Activated T-helper 17 cell treated with anti-CD3 and anti-CD28 coated beads, Interleukin-2, amount 50 U/mL, for 72 hours (primary cell): ENCODE measurements at regions not wholly inside any gene's neighbourhood (a gene's known extent, or its start where the extent isn't known, plus 50 kb on each side); places are given as distances from the start of the nearest gene placed in this dataset.

ENCODE experiments used
- ATAC-seq: fragments of 150-1000 bp; cut with Tn5 transposase; replicated peaks from 2 replicates; pipeline ENCODE4 v1.10.0; 2021; ENCODE audit warnings: mild to moderate bottlenecking, moderate library complexity
- H3K27ac Mint-ChIP-seq: one replicate; pipeline ENCODE4 v1.8.0; 2022; ENCODE audit warnings: mixed read lengths
- H3K27me3 Mint-ChIP-seq: one replicate; pipeline ENCODE4 v1.8.0; 2022; ENCODE audit warnings: mixed read lengths
- H3K36me3 Mint-ChIP-seq: one replicate; pipeline ENCODE4 v1.8.0; 2022; ENCODE audit warnings: low read depth, mild to moderate bottlenecking, mixed read lengths
- H3K4me1 Mint-ChIP-seq: one replicate; pipeline ENCODE4 v1.8.0; 2022; ENCODE audit warnings: mixed read lengths
- H3K4me3 Mint-ChIP-seq: one replicate; pipeline ENCODE4 v1.8.0; 2022; ENCODE audit warnings: mild to moderate bottlenecking, mixed read lengths
- H3K9me3 Mint-ChIP-seq: one replicate; pipeline ENCODE4 v1.8.0; 2022; ENCODE audit warnings: mixed read lengths

DNA sequence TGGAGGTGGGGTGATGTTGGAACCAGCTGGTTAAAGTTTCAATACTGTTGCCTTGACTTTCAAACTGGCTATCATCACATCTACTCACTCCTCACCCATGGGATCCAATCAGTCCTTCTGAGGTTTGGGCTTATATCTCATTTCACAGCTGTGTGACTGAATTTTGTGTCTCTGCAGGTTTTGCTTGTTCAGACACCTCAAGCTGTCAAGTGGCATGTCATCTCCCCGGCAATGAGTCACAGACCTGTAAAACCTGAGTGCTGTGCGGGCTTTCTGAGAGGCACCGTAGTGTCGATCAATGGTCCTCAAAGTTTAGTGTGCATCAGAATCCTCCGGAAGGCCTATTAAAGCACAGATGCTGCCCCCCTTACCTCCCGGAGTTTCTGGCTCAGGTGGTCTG is 86.4 kb upstream of the RORA start:
- Mint-ChIP-seq H3K27ac (no peak overlapping the region), H3K9me3 (no peaks in the 10 kb centered on the region), H3K36me3 (no peaks in the 10 kb centered on the region), H3K27me3 (peaks cover 20% of the 10 kb centered on the region), H3K4me1 (no peaks in the 10 kb centered on the region), H3K4me3 (no peak overlapping the region)
- ATAC-seq = no peak

DNA sequence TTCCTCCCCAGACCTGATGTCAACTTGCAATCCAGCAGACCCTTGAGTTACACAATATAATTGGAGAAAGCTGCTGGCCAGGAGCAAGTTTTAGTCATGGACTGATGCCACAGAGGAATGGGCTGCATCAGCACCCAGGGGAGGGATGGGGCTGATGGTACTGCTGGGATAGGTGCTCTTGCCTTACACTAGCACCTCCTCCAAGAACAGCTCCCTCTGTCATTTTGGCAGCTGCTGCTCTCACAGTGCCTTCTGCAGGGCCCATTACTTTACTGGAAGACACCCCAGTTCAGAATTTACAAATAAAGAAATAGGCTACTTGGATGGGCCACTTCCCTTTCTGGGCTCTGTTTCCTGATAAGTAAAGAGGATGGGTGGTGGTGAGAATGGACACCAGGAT is 85.3 kb upstream of the RORA start:
- Mint-ChIP-seq H3K27me3 (peaks cover 11% of the 10 kb centered on the region), H3K27ac (no peak overlapping the region), H3K4me1 (no peaks in the 10 kb centered on the region), H3K9me3 (no peaks in the 10 kb centered on the region), H3K36me3 (no peaks in the 10 kb centered on the region), H3K4me3 (no peak overlapping the region)
- no peak for ATAC-seq

DNA sequence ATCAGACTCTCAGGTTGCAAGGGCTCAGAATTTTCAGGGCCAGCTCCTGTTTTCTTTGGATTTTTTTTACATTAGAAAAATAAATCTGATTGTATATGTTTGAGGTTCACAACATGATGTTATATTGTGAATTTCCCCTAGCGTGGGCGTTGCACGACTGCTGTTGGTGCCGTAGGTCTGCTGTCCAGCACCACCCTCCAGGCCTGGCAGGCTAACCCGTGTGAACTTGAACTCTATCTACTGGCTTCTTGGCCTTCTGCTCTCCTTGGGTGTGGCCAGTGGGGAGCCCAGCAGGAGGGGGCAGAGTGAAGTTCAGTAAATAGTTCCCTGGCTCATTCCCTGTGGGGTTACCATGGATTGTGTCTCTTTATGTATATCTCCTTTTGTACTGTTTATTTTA is 80.5 kb upstream of the RORA start:
- Mint-ChIP-seq H3K27ac (no peak overlapping the region), H3K27me3 (peaks cover 25% of the 10 kb centered on the region), H3K9me3 (no peaks in the 10 kb centered on the region), H3K4me3 (no peak overlapping the region), H3K4me1 (no peaks in the 10 kb centered on the region), H3K36me3 (no peaks in the 10 kb centered on the region)
- ATAC-seq = no peak

DNA sequence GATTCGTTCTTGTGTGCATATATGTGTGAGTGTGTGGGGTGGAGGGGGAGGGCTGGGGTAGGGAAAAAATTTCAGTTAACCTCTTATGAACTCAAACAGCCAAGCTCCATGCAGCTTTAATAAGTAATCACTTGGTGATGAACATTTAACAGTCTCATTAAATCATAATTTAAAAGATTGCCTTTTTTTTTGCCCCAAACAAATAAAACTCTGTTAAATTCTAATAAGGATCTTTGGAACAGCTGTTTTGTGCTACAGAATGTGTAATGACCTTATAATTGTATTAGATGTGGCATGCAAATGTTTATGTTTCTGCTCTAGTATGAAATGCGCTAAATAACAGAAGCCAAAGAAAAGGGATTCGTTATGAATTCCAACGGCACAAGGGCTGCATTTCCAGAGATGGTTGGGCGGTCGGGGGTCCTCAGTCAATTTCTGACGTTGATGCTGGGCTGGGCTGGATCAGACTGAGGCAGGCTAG is 80.0 kb upstream of the RORA start:
- H3K27ac Mint-ChIP-seq = no peak overlapping the region
- ATAC-seq = no peak
- no peaks in the 10 kb centered on the region for H3K4me1 Mint-ChIP-seq
- H3K36me3 Mint-ChIP-seq = no peaks in the 10 kb centered on the region
- no peak overlapping the region for H3K4me3 Mint-ChIP-seq
- H3K9me3 Mint-ChIP-seq = no peaks in the 10 kb centered on the region
- peaks cover 25% of the 10 kb centered on the region for H3K27me3 Mint-ChIP-seq

DNA sequence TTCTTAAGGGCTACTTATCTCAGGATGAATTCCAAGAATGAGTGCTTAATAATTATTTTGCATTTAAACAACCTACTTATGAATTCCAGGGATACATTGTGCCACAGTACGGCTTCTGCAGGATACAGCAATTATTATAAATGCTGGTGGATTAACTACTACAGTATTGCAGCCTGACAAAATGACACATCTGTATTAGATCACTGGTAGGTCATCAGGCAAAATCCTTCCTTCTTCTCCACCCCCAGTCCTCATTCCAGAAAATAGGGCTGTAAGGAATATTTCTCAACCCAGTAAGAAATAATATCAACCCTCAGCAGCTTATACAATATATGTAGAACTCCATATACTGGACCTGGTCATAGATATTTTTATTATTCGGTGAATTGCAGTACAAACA is 79.3 kb upstream of the RORA start:
- Mint-ChIP-seq H3K4me3 (no peak overlapping the region), H3K27ac (no peak overlapping the region), H3K9me3 (no peaks in the 10 kb centered on the region), H3K27me3 (peaks cover 25% of the 10 kb centered on the region), H3K4me1 (no peaks in the 10 kb centered on the region), H3K36me3 (no peaks in the 10 kb centered on the region)
- no peak for ATAC-seq

DNA sequence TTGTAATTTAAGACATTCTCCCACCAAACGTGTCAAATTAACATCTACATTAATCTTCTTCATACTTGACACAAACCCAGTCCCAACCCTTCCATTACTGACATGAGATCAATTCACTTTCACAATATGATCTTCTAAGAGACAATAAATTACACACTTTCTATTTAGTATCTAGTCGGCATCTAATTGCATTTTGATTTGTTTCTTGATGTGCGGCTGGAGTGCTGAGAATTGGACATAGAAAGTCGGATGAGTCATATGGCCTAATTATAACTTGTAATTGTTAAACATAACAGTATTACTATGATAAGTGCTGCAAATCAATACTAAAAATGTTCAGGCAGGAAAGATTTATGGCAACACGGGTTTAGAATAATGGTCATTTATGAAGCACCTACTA is 78.4 kb upstream of the RORA start:
- Mint-ChIP-seq H3K9me3 (no peaks in the 10 kb centered on the region), H3K4me3 (no peak overlapping the region), H3K27me3 (peaks cover 25% of the 10 kb centered on the region), H3K36me3 (no peaks in the 10 kb centered on the region), H3K4me1 (no peaks in the 10 kb centered on the region), H3K27ac (no peak overlapping the region)
- ATAC-seq = no peak

DNA sequence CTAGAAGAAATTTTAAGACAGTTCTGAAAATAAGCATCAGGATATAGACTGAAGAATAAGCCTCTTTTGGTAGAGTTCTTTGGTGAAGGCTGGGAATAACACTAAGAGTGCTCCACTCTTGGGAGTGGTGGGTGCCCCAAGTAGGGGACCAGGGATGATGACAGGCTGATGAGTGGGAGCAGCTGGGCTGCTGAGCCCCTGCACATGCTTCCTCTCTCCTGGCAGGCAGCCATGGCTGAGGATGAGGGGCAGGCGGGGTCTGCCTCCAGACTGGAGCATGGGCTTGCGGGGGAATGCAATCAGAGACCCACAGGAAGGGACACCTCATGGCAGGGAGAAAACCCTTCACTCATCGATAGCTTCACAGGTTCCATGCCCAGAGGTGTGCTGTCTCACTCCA is 72.6 kb upstream of the RORA start:
- H3K27me3 Mint-ChIP-seq = peaks cover 16% of the 10 kb centered on the region
- ATAC-seq = no peak
- no peak overlapping the region for H3K27ac Mint-ChIP-seq
- no peaks in the 10 kb centered on the region for H3K4me1 Mint-ChIP-seq
- no peaks in the 10 kb centered on the region for H3K9me3 Mint-ChIP-seq
- H3K4me3 Mint-ChIP-seq = no peak overlapping the region
- no peaks in the 10 kb centered on the region for H3K36me3 Mint-ChIP-seq

DNA sequence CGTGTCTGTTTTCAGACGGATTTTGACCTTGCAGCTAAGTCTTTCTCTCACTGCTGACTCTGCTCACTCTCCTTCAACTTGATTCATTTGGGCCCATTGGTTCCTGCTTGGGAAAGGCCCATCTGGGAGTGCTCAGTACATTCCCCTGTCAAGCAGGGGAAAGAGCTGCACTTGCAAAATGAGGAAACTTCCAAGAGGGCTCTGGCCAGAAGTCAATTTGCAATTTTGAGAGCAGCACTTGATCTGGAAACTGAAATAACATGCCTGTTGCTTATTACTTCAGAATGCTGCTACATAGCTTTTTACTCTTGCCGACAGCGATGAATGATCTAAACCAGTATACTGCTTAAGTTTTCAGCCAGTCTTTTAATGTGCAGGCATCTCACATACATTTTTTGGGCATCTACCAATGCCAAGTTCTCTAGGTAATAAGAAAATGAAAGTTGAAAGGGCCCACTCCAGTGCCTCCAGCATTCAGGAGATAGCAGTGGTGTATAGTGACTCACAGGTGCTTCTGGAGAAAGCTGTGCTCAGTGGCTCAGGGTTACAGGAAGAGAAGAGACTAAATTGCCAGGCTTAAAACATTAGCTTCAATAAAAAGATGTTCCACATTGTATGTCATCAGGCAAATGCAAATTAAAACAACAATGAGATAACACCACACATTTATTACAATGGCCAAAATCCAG is 70.1 kb upstream of the RORA start:
- Mint-ChIP-seq H3K27me3 (peaks cover 7% of the 10 kb centered on the region), H3K36me3 (no peaks in the 10 kb centered on the region), H3K9me3 (no peaks in the 10 kb centered on the region), H3K27ac (no peak overlapping the region), H3K4me1 (no peaks in the 10 kb centered on the region), H3K4me3 (no peak overlapping the region)
- no peak for ATAC-seq

DNA sequence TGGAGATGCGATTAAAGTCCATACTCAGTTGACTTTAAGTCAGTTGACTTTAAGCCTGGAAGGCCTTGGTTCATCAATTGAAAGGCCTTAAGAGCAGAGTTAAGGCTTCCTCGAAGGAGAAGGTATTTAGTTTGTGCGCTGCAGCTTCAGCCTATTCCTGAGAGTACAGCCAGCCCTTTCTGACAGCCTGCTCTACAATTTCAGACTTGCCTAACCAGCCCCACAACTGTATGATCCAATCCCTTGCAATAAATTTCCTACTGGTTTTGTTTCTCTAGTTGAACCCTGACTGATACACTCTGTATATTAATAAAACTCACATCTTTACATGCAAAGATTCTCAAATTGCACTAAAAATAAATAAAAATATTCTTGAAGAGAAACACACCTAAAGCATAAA is 66.1 kb upstream of the RORA start:
- no peaks in the 10 kb centered on the region for H3K4me1 Mint-ChIP-seq
- peaks cover 10% of the 10 kb centered on the region for H3K27me3 Mint-ChIP-seq
- no peak for ATAC-seq
- H3K36me3 Mint-ChIP-seq = no peaks in the 10 kb centered on the region
- no peaks in the 10 kb centered on the region for H3K9me3 Mint-ChIP-seq
- no peak overlapping the region for H3K4me3 Mint-ChIP-seq
- no peak overlapping the region for H3K27ac Mint-ChIP-seq

DNA sequence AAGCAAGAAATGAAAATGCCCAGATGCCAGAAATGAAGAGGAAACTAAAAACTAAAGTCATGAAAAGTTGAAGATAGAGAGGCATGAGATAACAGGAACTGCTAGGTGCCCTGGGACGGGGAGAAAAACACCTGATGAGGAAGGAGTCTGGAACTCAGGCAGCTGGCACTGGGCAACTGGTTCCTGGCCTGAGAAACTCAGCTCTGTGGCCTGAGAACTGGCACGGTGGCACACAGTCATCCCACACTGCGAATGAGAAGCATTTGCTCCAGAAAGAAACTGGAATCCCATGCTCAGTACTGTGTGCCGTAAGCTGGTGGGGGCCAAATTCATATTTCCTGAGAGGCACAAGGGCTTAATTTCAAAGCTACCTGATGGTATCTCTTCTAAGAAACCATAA is 53.6 kb upstream of the RORA start:
- ATAC-seq = no peak
- Mint-ChIP-seq H3K27me3 (peaks cover 41% of the 10 kb centered on the region), H3K4me1 (no peaks in the 10 kb centered on the region), H3K36me3 (no peaks in the 10 kb centered on the region), H3K4me3 (no peak overlapping the region), H3K9me3 (no peaks in the 10 kb centered on the region), H3K27ac (no peak overlapping the region)

DNA sequence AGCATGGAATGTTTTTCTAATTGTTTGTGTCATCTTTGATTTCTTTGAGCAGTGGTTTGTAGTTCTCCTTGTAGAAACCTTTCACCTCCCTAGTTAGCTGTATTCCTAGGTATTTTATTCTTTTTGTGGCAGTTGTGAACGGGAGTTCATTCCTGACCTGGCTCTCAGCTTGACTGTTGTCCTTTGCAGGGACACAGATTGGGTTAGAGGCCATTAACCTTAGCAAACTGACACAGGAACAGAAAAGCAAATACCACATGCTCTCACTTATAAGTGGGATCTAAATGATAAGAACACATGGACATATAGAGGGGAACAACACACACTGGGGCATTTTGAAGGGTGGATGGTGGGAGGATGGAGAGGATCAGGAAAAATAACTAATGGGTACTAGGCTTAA is 52.2 kb upstream of the RORA start:
- Mint-ChIP-seq H3K9me3 (no peaks in the 10 kb centered on the region), H3K4me1 (no peaks in the 10 kb centered on the region), H3K36me3 (no peaks in the 10 kb centered on the region), H3K27me3 (peaks cover 48% of the 10 kb centered on the region), H3K4me3 (no peak overlapping the region), H3K27ac (no peak overlapping the region)
- no peak for ATAC-seq
